Activated naive CD8-positive, alpha-beta T cell treated with anti-CD3 and anti-CD28 coated beads for 36 hours (primary cell): ENCODE measurements at regions not wholly inside any gene's neighbourhood (a gene's known extent, or its start where the extent isn't known, plus 50 kb on each side); places are given as distances from the start of the nearest gene placed in this dataset.

Source experiments
- DNase-seq: peaks from one replicate; pipeline ENCODE4 v3.0.0; 2021
- H3K27ac Mint-ChIP-seq: one replicate; pipeline ENCODE4 v1.8.0; 2022; ENCODE audit warnings: mild to moderate bottlenecking, moderate library complexity, mixed read lengths
- H3K27me3 Mint-ChIP-seq: one replicate; pipeline ENCODE4 v1.8.0; 2022; ENCODE audit warnings: mild to moderate bottlenecking, mixed read lengths
- H3K36me3 Mint-ChIP-seq: one replicate; pipeline ENCODE4 v1.8.0; 2021; ENCODE audit warnings: mild to moderate bottlenecking, mixed read lengths
- H3K4me1 Mint-ChIP-seq: one replicate; pipeline ENCODE4 v1.8.0; 2021; ENCODE audit warnings: mixed read lengths
- H3K4me3 Mint-ChIP-seq: one replicate; pipeline ENCODE4 v1.8.0; 2022; ENCODE audit warnings: mild to moderate bottlenecking, moderate library complexity, mixed read lengths
- H3K9me3 Mint-ChIP-seq: one replicate; pipeline ENCODE4 v1.8.0; 2022; ENCODE audit warnings: mixed read lengths

- Mint-ChIP-seq H3K4me1 (no peaks in the 10 kb centered on the region), H3K4me3 (no peak overlapping the region), H3K9me3 (no peaks in the 10 kb centered on the region), H3K27me3 (peaks cover 3% of the 10 kb centered on the region), H3K27ac (no peak overlapping the region), H3K36me3 (no peaks in the 10 kb centered on the region)
- DNase-seq = no peak
Observed at GRCh38 chr1:219439376-219439775, 173.5 kb downstream of the ZC3H11B start.

- H3K9me3 Mint-ChIP-seq = no peaks in the 10 kb centered on the region
- no peak overlapping the region for H3K4me3 Mint-ChIP-seq
- H3K36me3 Mint-ChIP-seq = no peaks in the 10 kb centered on the region
- no peaks in the 10 kb centered on the region for H3K4me1 Mint-ChIP-seq
- DNase-seq = no peak
- H3K27me3 Mint-ChIP-seq = peaks cover 3% of the 10 kb centered on the region
- no peak overlapping the region for H3K27ac Mint-ChIP-seq
Observed at GRCh38 chr1:219438386-219438785, 174.5 kb downstream of the ZC3H11B start.

- no peak for DNase-seq
- no peaks in the 10 kb centered on the region for H3K4me1 Mint-ChIP-seq
- no peak overlapping the region for H3K27ac Mint-ChIP-seq
- H3K36me3 Mint-ChIP-seq = no peaks in the 10 kb centered on the region
- H3K4me3 Mint-ChIP-seq = no peak overlapping the region
- no peaks in the 10 kb centered on the region for H3K27me3 Mint-ChIP-seq
- H3K9me3 Mint-ChIP-seq = no peaks in the 10 kb centered on the region
Observed at GRCh38 chr1:219434923-219435297, 178.0 kb downstream of the ZC3H11B start.

GRCh38 chr1:219434285-219434922, 178.5 kb downstream of the ZC3H11B start:
- H3K36me3 Mint-ChIP-seq = no peaks in the 10 kb centered on the region
- no peak overlapping the region for H3K27ac Mint-ChIP-seq
- DNase-seq = no peak
- no peaks in the 10 kb centered on the region for H3K9me3 Mint-ChIP-seq
- no peaks in the 10 kb centered on the region for H3K4me1 Mint-ChIP-seq
- H3K4me3 Mint-ChIP-seq = no peak overlapping the region
- no peaks in the 10 kb centered on the region for H3K27me3 Mint-ChIP-seq

GRCh38 chr1:219433496-219434131, 179.3 kb downstream of the ZC3H11B start:
- Mint-ChIP-seq H3K27ac (no peak overlapping the region), H3K4me3 (no peak overlapping the region), H3K36me3 (no peaks in the 10 kb centered on the region), H3K9me3 (no peaks in the 10 kb centered on the region), H3K27me3 (no peaks in the 10 kb centered on the region), H3K4me1 (no peaks in the 10 kb centered on the region)
- DNase-seq = no peak

GRCh38 chr1:219433001-219433400, 179.9 kb downstream of the ZC3H11B start:
- Mint-ChIP-seq H3K9me3 (no peaks in the 10 kb centered on the region), H3K4me3 (no peak overlapping the region), H3K27ac (no peak overlapping the region), H3K27me3 (no peaks in the 10 kb centered on the region), H3K4me1 (no peaks in the 10 kb centered on the region), H3K36me3 (no peaks in the 10 kb centered on the region)
- DNase-seq = no peak

GRCh38 chr1:219432191-219432606, 180.7 kb downstream of the ZC3H11B start:
- Mint-ChIP-seq H3K4me3 (no peak overlapping the region), H3K4me1 (no peaks in the 10 kb centered on the region), H3K27ac (no peak overlapping the region), H3K9me3 (no peaks in the 10 kb centered on the region), H3K36me3 (no peaks in the 10 kb centered on the region), H3K27me3 (no peaks in the 10 kb centered on the region)
- no peak for DNase-seq

- Mint-ChIP-seq H3K4me3 (no peak overlapping the region), H3K27me3 (no peaks in the 10 kb centered on the region), H3K9me3 (no peaks in the 10 kb centered on the region), H3K4me1 (no peaks in the 10 kb centered on the region), H3K27ac (no peak overlapping the region), H3K36me3 (no peaks in the 10 kb centered on the region)
- DNase-seq = no peak
Observed at GRCh38 chr1:219430419-219430818, 182.5 kb downstream of the ZC3H11B start.

- no peak overlapping the region for H3K27ac Mint-ChIP-seq
- no peaks in the 10 kb centered on the region for H3K36me3 Mint-ChIP-seq
- no peaks in the 10 kb centered on the region for H3K9me3 Mint-ChIP-seq
- no peak overlapping the region for H3K4me3 Mint-ChIP-seq
- DNase-seq = no peak
- no peaks in the 10 kb centered on the region for H3K4me1 Mint-ChIP-seq
- no peaks in the 10 kb centered on the region for H3K27me3 Mint-ChIP-seq
Observed at GRCh38 chr1:219428651-219429050, 184.3 kb downstream of the ZC3H11B start.

- Mint-ChIP-seq H3K4me3 (no peak overlapping the region), H3K4me1 (no peaks in the 10 kb centered on the region), H3K27ac (no peak overlapping the region), H3K27me3 (no peaks in the 10 kb centered on the region), H3K36me3 (no peaks in the 10 kb centered on the region), H3K9me3 (no peaks in the 10 kb centered on the region)
- DNase-seq = no peak
Observed at GRCh38 chr1:219427989-219428388, 184.9 kb downstream of the ZC3H11B start.

GRCh38 chr1:219427403-219427802, 185.5 kb downstream of the ZC3H11B start:
- Mint-ChIP-seq H3K4me3 (no peak overlapping the region), H3K27ac (no peak overlapping the region), H3K4me1 (no peaks in the 10 kb centered on the region), H3K36me3 (no peaks in the 10 kb centered on the region), H3K9me3 (no peaks in the 10 kb centered on the region), H3K27me3 (no peaks in the 10 kb centered on the region)
- DNase-seq = no peak

- no peak overlapping the region for H3K27ac Mint-ChIP-seq
- no peaks in the 10 kb centered on the region for H3K9me3 Mint-ChIP-seq
- H3K4me3 Mint-ChIP-seq = no peak overlapping the region
- no peaks in the 10 kb centered on the region for H3K27me3 Mint-ChIP-seq
- no peaks in the 10 kb centered on the region for H3K4me1 Mint-ChIP-seq
- no peak for DNase-seq
- H3K36me3 Mint-ChIP-seq = no peaks in the 10 kb centered on the region
Observed at GRCh38 chr1:219422811-219423598, 189.9 kb downstream of the ZC3H11B start.

GRCh38 chr1:219420913-219421312, 192.0 kb downstream of the ZC3H11B start:
- H3K9me3 Mint-ChIP-seq = no peaks in the 10 kb centered on the region
- H3K4me1 Mint-ChIP-seq = no peaks in the 10 kb centered on the region
- no peaks in the 10 kb centered on the region for H3K27me3 Mint-ChIP-seq
- no peak for DNase-seq
- H3K27ac Mint-ChIP-seq = no peak overlapping the region
- H3K36me3 Mint-ChIP-seq = no peaks in the 10 kb centered on the region
- H3K4me3 Mint-ChIP-seq = no peak overlapping the region

GRCh38 chr1:219419860-219420259, 193.0 kb downstream of the ZC3H11B start:
- H3K4me1 Mint-ChIP-seq = no peaks in the 10 kb centered on the region
- H3K36me3 Mint-ChIP-seq = no peaks in the 10 kb centered on the region
- no peak for DNase-seq
- H3K4me3 Mint-ChIP-seq = no peak overlapping the region
- no peaks in the 10 kb centered on the region for H3K9me3 Mint-ChIP-seq
- no peaks in the 10 kb centered on the region for H3K27me3 Mint-ChIP-seq
- no peak overlapping the region for H3K27ac Mint-ChIP-seq

GRCh38 chr1:219419065-219419464, 193.8 kb downstream of the ZC3H11B start:
- no peak overlapping the region for H3K4me3 Mint-ChIP-seq
- H3K36me3 Mint-ChIP-seq = no peaks in the 10 kb centered on the region
- no peaks in the 10 kb centered on the region for H3K4me1 Mint-ChIP-seq
- DNase-seq = no peak
- no peaks in the 10 kb centered on the region for H3K27me3 Mint-ChIP-seq
- no peaks in the 10 kb centered on the region for H3K9me3 Mint-ChIP-seq
- no peak overlapping the region for H3K27ac Mint-ChIP-seq

GRCh38 chr1:219417610-219418009, 195.3 kb downstream of the ZC3H11B start:
- H3K9me3 Mint-ChIP-seq = no peaks in the 10 kb centered on the region
- H3K4me3 Mint-ChIP-seq = no peak overlapping the region
- no peaks in the 10 kb centered on the region for H3K4me1 Mint-ChIP-seq
- H3K27ac Mint-ChIP-seq = no peak overlapping the region
- no peaks in the 10 kb centered on the region for H3K36me3 Mint-ChIP-seq
- DNase-seq = no peak
- no peaks in the 10 kb centered on the region for H3K27me3 Mint-ChIP-seq
